H1 (cell line): ENCODE measurements at regions not wholly inside any gene's neighbourhood (a gene's known extent, or its start where the extent isn't known, plus 50 kb on each side); places are given as distances from the start of the nearest gene placed in this dataset.

Source experiments
- BRCA1 ChIP-seq: IDR thresholded peaks from 2 replicates; pipeline ENCODE4 v1.6.1; 2012; ENCODE audit warnings: low read depth, low read length, improper control_type of control experiment
- CTCF ChIP-seq, 3 experiments: IDR thresholded peaks; 1 replicate in 2 of 3; 2 replicates in 1 of 3; pipeline versions ENCODE4 v1.5.1 to v1.6.1; 2011; ENCODE audit warnings: low read length in 3 of 3, mild to moderate bottlenecking in 3 of 3, inconsistent platforms in 2 of 3, low read depth in 1 of 3, moderate library complexity in 1 of 3; ENCODE audit not compliant: insufficient read depth in 1 of 3; ENCODE audit errors: control extremely low read depth in 1 of 3
- EZH2 ChIP-seq: fragments of 200-600 bp; sonication (generic); IDR thresholded peaks from 2 replicates; pipeline ENCODE4 v1.7.1; 2012; ENCODE audit warnings: low read depth, mild to moderate bottlenecking, moderate library complexity, low read length, inconsistent platforms; ENCODE audit not compliant: severe bottlenecking
- FOSL1 ChIP-seq: IDR thresholded peaks from 2 replicates; pipeline ENCODE4 v1.6.1; 2011; ENCODE audit warnings: mild to moderate bottlenecking, low read depth, low read length, moderate library complexity; ENCODE audit not compliant: insufficient read depth
- GABPA ChIP-seq: IDR thresholded peaks from 2 replicates; pipeline ENCODE4 v1.6.1; 2011; ENCODE audit warnings: mild to moderate bottlenecking, low read length, moderate library complexity, borderline replicate concordance; ENCODE audit not compliant: insufficient read depth
- JUND ChIP-seq: IDR thresholded peaks from 2 replicates; pipeline ENCODE4 v1.6.1; 2011; ENCODE audit warnings: mild to moderate bottlenecking, improper control_type of control experiment, low read length
- MAFK ChIP-seq: IDR thresholded peaks from 2 replicates; pipeline ENCODE4 v1.6.1; 2012; ENCODE audit warnings: low read depth, mild to moderate bottlenecking, improper control_type of control experiment, low read length
- POLR2AphosphoS5 ChIP-seq: IDR thresholded peaks from 2 replicates; pipeline ENCODE4 v1.6.1; 2011; ENCODE audit warnings: low read depth, low read length
- POU5F1 ChIP-seq: IDR thresholded peaks from 2 replicates; pipeline ENCODE4 v1.6.1; 2011; ENCODE audit warnings: low read depth, mild to moderate bottlenecking, low read length, moderate library complexity
- RAD21 ChIP-seq, 2 experiments: IDR thresholded peaks in 1 of 2; conservative IDR thresholded peaks in 1 of 2; 2 replicates each; pipeline ENCODE4 v1.6.1; 2011; ENCODE audit warnings: low read depth in 2 of 2, low read length in 2 of 2, improper control_type of control experiment in 1 of 2, inconsistent platforms in 1 of 2, mild to moderate bottlenecking in 1 of 2, moderate library complexity in 1 of 2
- SP1 ChIP-seq: IDR thresholded peaks from 2 replicates; pipeline ENCODE4 v1.6.1; 2011; ENCODE audit warnings: low read depth, low read length
- SUZ12 ChIP-seq: fragments of 200-600 bp; sonication (generic); IDR thresholded peaks from 2 replicates; pipeline ENCODE4 v1.6.1; 2012; ENCODE audit warnings: mild to moderate bottlenecking, inconsistent platforms, low read length, moderate library complexity, mixed read lengths
- TBP ChIP-seq: IDR thresholded peaks from 2 replicates; pipeline ENCODE4 v1.6.1; 2011; ENCODE audit warnings: low read depth, low read length, improper control_type of control experiment

GRCh38 chrX:117335209-117335608 is 781.4 kb downstream of the KLHL13 start:
- no peak for TF ChIP-seq SP1
- TF ChIP-seq RAD21 (IDR thresholded peaks at IDR 0.05 in 1 of 2, conservative IDR thresholded peaks at IDR 0.05 in 1 of 2; ENCODE audit: low read depth in 2 of 2, low read length in 2 of 2): no peak
- TF ChIP-seq CTCF (IDR thresholded peaks at IDR 0.05; ENCODE audit: control extremely low read depth in 1 of 3, insufficient read depth in 1 of 3, low read depth in 1 of 3, low read length in 3 of 3): no peak
- no peak for TF ChIP-seq POLR2AphosphoS5
- TF ChIP-seq EZH2: no peak
- no peak for TF ChIP-seq GABPA
- TF ChIP-seq BRCA1: no peak
- TF ChIP-seq POU5F1: no peak
- TF ChIP-seq MAFK: no peak
- no peak for TF ChIP-seq JUND
- TF ChIP-seq FOSL1: no peak
- no peak for TF ChIP-seq SUZ12
- TF ChIP-seq TBP: no peak
